UCSD-AML1 (cell line): ENCODE measurements at regions not wholly inside any gene's neighbourhood (a gene's known extent, or its start where the extent isn't known, plus 50 kb on each side); places are given as distances from the start of the nearest gene placed in this dataset.

Experiments used
- DNase-seq: peaks from one replicate; lab custom pipeline; 2025; ENCODE audit not compliant: unreplicated experiment; lab: John Stamatoyannopoulos, UW

DNA sequence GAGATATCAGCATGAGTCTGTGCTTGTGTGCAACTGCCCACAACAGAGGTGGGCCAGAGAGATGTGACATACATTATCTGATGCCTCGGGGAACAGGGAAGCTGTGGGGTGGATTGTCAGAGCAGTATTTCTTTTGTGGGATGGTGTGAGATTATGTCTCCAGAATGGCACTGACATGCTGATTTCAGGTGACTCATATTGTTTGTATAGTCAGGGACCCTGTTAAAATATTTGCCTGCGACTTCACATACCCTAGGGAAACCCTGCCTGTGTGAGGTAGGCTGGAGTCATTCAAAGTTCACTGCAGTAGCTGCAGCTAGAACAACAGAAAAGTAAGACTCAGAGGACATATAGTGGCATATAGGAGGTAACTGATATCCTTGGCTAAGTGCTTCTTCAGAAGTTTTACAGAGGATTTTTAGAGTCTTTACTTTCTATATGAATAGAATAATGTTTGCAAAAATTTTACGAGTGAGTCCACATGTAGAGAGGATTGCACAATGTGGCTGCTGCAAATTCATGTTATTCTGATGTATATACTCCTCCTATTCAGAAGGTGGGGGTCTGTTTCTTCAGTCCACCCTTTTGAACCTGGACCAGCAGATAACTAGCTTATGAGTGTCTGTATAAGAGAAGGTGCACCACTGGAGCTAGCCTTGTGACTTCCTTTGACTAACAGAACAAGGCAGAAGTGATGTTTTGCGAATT lies 89.3 kb downstream of the MACIR start:
- DNase-seq = no peak

DNA sequence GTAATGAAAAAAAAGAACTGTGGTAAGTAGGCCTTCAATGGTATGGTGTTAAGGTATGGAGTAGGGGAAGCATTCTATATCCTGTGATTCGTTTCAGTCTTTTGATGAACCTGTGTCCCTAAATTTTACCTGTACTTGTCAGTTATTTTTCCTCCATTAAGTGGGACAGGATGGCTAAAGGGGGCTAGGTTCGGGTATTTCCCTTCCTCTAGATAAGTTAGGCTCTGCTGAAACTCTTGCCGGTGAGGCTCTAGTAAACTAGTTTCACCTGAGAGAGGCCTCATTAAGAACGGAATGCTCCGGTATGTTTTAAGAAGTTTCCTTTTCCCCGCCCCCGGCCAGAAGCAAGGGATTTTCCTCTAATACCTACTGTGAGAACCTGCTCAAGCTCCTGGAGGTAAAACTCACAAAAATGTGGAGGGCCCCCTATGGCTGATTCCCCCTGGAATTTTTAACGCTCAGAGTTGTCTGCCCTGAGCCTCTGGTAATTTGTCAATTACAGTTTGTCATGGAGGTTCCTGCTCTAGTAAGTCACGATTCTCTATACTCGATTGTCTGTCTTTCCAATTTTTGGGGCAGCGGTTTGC lies 87.7 kb downstream of the MACIR start:
- DNase-seq = no peak

DNA sequence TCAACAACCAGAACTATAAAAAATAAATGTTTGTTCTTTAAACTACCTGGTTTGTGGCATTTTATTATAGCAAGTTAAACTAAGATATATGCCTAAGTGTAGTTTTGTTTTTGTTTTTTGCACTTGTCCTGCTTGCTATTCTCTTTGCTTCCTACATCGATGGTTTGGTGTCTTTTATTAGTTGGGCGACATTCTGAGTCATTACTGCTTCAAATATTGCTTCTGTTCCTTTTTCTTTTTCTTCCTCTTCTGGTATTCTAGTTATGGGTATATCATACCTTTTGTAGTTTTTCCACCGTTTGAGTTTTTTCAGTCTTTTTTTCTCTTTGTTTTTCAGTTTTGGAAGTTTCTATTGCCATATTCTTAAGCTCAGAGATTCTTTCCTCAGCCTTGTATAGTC lies 86.9 kb downstream of the MACIR start:
- no peak for DNase-seq

DNA sequence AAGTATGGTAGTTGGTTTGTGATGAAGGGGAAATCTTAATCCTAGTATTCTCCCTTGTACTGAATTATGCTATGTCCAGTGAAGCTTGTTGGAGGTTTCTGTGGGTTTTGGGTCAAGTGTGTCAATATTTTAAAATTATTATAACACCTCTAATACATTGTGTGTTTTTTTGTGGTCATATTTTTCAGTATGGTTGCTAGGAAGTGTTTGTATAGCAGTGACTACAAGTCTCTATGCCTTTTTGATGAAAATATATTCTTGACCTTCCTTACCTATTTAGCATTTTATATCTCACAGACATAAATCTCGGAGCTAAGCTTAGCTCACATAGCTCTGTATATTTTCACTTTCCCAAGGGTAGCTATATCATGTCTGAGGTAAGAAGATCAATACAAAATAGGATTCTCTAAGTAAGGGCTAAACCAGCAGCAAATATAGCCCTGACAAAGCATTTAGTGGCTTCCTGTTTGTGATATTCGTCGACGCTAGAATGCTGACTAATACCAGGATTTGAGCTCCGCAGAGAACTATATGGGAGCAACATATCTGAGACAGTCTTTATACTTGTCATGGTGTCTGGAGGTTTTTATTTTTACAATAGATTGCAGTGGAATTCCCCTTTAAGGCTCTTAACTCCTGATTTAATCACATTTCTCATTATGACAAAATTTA lies 82.3 kb downstream of the MACIR start:
- no peak for DNase-seq

DNA sequence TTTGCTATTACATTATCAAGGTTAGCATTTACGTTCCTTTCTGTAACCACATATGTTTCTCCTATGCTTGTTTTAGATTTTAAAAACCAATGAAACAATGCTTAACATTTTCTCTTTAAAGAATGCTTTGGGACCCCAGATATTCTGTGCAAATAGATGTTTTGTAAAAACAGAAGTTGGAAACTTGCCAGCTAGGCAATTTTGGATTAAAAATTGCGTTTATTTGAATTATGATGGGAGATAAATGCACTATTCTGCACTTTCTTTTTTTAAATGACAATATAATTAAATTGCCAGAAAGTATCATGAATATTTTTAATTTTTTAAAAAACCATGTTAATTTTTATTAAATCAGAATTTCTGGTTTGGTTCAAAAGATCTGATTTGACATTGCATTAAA lies 81.6 kb downstream of the MACIR start:
- DNase-seq = no peak

DNA sequence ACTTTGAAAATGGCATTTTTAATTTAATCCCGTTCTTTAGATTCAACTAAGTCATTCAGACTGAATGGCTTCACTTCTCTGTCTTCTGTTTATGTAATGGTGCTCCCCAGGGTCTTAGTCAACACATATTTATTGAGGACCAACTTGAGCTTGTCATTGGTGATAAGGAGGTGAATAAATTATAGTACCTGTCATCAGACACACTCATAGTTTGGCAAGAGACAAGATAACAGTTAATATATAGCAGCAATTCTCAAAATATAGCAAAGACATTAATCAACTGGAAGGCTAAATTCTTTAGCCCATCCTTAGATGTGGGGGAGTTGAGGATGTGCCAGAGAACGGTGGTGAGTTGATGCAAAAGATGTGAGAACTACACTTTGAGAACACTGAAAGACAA lies 78.4 kb downstream of the MACIR start:
- no peak for DNase-seq

DNA sequence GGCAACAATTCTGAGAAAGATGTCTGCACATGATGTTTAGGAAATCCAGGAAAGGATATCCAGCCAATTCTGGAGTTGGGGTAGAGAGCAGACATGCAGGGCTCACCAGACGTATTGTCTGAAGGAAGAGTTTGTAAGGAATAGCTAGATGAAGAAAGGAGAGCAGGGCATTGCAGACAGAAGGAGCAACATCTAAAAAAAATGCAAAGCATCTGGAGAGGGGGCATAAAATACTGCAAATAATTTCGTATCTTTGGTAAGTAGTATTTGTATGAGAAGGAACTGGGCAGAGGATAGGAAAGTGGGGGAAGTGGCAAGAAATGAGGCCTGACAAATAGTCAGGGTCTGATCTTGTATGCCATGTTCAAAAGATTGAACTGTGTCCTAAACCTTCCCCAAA lies 74.8 kb downstream of the MACIR start:
- no peak for DNase-seq

DNA sequence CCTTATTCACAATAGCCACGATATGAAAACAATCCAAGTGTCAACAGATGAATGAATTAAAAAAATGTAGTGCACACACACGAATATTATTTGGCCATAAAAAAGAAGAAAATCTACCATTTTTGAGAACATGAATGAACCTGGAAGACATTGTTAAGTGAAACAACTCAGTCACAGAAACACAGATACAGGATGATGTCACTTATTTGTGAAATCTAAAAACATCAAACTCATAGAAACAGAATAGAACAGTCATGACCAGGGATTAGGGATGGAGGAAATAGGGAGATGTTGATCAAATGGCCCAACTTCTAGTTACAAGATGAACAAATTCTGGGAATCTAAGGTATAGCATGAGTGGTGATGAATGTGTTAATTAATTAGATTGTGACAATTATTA lies 72.3 kb downstream of the MACIR start:
- no peak for DNase-seq
